ENCODE measurements at regions not wholly inside any gene's neighbourhood (a gene's known extent, or its start where the extent isn't known, plus 50 kb on each side); places are given as distances from the start of the nearest gene placed in this dataset.
A peak's percentile ranks its signal among the peaks of the same experiment; 100 is the strongest.
"Not testable (repeated sequence)": the region's sequence is repeated elsewhere in the genome, so short reads cannot be mapped to it uniquely, and the experiment has no call there.

GRCh38 chr17:30638968-30639367 is 161.8 kb downstream of the GOSR1 start:
- DNase-seq, result not testable (repeated sequence)

GRCh38 chr17:30631651-30632050 is 154.4 kb downstream of the GOSR1 start:
- not testable (repeated sequence) for DNase-seq

DNA sequence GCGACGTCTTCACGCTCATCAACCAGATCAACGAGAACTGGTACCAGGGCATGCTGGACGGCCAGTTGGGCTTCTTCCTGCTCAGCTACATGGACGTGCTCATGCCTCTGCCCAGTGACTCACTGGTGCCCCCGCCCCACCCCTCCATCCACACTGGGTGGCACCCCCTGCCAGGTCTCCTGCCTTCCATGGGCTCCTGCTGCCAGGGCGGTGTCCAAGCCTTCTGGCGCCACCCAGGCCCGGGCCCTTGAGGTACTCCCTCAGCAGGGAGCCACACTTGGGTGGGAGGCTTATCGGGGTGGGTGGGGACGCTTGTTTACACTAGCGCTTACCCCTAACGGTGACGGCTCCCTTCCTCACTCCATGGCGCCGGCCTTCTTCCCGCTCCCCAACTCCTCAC is 148.2 kb downstream of the GOSR1 start:
- DNase-seq, result not testable (repeated sequence)

DNA sequence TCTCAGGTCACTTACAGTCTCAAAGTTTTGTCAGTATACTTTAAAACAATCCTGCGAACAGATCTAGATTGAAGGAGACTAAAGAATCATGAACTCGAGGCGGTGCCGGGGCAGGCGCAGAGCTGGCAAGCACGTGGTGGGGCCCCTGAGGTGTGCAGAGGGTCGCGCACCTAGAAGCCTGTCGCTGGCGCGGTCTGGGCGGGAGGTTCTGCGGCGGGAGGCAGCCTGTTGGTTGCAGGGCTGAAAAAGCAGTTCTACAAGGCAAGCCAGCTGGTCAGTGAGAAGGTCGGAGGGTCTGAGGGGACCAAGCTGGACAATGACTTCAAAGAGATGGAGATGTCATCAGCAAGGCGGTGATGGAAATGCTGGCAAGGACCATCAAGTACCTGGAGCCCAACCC is 147.0 kb downstream of the GOSR1 start:
- not testable (repeated sequence) for DNase-seq

GRCh38 chr17:30609682-30610081 is 132.5 kb downstream of the GOSR1 start:
- not testable (repeated sequence) for DNase-seq

- no peak for DNase-seq
Observed at GRCh38 chr17:30605523-30605922, 128.3 kb downstream of the GOSR1 start.

- no peak for DNase-seq
Observed at GRCh38 chr17:30605027-30605426, 127.8 kb downstream of the GOSR1 start.

GRCh38 chr17:30602396-30602795 is 125.2 kb downstream of the GOSR1 start:
- not testable (repeated sequence) for DNase-seq

DNA sequence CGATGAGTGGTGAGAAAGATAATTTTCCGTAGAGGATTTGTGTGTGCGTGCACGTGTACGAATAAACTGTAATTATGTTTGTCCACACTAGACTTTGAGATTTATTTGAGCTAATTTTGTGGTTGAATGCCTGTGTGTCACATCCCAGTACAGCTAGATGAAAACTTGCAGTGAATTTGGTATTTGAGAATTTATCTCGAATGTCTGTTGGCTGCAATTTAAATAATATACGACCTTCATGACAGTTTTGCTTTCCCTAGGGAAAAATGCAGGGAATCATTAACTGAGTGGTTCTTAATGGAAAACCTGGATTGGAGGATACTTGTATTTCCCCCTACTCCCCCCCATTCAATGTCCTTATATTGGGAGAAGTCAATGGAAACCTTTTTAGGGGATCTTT is 124.8 kb downstream of the GOSR1 start:
- not testable (repeated sequence) for DNase-seq

DNA sequence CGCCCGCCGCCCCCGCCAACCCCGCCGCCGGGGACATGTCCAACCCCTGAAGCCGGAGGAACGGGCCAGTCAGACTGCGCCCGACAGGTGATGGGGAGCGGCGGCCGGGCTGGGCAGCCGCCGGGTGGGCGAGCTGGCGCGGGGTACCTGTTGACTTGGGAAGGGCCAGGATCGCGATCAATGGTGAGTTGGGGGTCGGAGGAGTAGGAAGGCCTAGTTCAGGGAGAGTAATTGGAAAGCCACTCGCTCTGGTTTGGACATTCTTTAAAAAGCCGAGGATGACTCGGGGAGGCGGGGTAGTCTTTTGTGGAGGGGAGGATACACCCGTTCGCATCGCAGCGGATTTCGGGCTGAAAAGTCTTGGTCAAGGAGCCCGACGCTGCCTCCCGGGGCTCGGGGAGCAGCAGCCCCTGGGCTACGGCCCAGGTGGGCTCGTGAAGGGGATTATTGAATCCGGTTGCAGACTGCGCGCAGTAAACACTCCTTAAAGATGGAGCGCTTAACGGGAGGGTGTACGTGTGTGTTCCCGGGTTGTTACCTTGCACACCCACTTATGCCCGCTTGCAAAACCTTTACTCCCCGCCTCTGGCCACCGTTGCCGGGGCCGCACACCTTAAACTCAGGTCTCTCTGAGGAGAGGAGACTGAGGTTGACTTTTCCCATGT is 123.8 kb downstream of the GOSR1 start:
- peak; percentile 6 for DNase-seq

DNA sequence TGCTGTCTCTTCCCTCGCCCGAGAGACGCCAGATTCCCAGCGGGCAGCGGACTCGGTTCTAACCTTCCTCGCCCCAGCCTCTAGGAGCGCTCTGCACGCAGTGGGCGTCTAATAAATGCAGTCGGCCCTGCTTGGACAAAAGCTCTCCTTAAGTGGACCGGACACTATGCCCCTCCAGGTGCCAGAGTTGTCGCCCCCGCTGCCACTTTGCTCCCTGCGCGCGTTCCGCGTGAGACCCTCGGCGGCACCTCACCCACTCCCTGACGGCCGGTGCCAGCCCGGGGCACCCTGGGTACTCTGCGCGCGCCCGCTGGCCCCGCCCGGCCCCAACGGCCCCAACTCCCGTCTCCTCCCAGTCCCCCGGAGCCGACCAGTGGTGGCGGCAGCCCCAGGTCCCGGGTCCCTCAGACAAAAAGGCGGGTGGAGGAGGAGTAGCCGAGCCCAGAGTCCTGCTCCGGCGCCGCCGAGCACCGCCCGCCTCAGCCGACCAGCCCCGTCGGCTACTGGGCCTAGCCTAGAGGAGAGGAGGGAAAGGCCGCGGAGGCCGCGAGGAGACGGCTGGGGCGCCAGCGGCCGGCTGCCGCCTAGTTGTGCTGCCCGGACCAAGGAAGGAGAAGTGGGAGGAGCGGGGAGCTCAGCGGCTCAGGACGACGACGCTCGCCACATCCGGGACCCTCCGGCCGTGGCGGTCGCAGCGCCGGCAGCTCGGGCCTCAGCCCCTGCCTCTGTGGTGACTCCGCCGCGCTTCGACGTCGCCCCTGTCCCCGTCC is 123.0 kb downstream of the GOSR1 start:
- peak; percentile 38 for DNase-seq

DNA sequence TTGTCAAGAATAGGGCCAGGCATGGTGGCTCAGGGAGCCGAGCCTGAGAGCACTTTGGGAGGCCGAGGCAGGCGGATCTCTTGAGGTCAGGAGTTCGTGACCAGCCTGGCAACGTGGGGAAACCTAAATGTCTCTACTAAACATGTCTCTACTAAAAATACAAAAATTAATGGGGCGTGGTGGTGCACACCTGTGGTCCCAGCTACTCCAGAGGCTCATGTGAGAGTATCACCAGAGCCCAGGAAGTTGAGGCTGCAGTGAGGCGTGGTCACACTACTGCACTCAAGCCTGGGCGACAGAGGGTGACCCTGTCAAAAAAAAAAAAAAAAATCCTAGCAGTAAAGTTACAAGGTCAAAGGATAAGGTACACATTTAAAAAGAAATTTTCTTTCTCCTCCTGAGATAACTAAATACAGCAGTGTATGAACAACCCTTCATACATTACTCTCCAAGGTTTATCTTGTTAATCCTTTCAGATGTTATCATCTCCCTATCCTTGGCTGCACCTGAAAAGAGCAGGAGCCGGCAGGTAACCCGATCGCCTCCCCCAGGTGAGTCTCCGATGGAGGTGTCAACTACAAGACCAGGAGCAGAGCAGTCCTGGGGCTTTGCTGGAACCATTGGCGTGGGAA is 122.3 kb downstream of the GOSR1 start:
- DNase-seq, result no peak

DNA sequence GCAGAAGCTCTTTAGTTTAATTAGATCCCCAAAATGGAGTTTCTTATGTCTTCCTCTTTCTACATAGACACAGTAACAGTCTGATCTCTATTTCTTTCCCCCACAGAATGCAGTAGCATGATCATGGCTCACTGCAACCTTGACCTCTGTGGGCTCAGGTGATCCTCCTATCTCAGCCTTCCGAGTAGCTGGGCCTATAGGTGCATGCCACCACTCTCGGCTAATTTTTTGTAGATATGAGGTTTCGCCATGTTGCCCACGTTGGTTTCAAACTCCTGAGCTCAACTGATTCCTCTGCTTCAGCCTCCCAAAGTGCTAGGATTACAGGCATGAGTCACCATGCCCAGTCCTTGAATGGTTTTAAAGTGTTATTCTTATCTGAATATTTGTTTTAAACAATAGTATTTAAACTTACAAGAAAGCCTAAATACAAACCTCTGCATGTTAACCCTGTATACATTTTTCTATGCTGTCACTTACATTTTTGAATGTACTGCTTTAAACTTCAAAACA is 120.6 kb downstream of the GOSR1 start:
- DNase-seq, result no peak

DNA sequence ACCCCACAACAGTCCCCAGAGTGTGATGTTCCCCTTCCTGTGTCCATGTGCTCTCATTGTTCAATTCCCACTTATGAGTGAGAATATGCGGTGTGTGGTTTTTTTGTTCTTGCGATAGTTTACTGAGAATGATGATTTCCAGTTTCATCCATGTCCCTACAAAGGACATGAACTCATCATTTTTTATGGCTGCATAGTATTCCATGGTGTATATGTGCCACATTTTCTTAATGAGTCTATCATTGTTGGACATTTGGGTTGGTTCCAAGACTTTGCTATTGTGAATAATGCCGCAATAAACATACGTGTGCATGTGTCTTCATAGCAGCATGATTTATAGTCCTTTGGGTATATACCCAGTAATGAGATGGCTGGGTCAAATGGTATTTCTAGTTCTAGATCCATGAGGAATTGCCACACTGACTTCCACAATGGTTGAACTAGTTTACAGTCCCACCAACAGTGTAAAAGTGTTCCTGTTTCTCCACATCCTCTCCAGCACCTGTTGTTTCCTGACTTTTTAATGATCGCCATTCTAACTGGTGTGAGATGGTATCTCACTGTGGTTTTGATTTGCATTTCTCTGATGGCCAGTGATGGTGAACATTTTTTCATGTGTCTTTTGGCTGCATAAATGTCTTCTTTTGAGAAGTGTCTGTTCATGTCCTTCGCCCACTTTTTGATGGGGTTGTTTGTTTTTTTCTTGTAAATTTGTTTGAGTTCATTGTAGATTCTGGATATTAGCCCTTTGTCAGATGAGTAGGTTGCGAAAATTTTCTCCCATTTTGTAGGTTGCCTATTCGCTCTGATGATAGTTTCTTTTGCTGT is 120.0 kb downstream of the GOSR1 start:
- DNase-seq, result not testable (repeated sequence)

DNA sequence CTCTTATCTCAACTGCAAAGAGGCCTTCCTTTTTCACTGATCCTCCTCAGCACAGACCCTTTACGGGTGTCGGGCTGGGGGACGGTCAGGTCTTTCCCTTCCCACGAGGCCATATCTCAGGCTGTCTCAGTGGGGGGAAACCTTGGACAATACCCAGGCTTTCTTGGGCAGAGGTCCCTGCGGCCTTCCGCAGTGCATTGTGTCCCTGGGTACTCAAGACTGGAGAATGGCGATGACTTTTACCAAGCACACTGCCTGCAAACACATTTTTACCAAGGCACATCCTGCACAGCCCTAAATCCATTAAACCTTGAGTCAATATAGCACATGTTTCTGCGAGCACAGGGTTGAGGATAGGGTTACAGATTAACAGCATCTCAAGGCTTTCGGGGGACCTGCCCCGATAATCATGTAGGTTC is 117.8 kb downstream of the GOSR1 start:
- DNase-seq, result not testable (repeated sequence)

DNA sequence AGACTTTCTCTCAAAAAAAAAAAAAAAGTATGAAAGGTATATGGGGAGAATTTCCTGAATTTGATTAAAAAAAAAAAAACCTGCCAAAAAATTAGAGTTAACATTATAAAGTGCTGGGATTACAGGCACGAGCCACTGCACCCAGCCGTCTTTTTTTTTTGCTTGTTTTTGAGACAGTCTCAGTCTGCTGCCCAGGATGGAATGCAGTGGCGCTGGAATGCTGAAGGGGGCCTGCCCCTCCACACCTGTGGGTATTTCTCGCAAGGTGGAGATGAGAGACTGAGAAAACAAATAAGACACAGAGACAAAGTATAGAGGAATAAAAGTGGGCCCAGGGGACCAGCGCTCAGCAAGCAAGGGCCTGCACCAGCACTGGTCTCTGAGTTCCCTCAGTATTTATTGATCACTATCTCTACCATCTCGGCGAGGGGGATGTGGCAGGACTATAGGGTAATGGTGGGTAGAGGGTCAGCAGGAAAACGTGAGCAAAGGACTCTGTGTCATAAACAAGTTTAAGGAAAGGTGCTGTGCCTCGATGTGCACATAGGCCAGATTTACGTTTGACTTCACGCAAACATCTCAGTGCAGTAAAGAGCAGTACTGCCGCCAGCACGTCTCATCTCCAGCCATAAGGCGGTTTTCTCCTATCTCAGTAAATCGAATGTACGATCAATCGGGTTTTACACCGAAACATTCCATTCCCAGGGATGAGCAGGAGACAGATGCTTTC is 117.2 kb downstream of the GOSR1 start:
- DNase-seq, result no peak

- DNase-seq, result no peak
Observed at GRCh38 chr17:30590081-30590733, 113.0 kb downstream of the GOSR1 start.

- no peak for DNase-seq
Observed at GRCh38 chr17:30589431-30589830, 112.2 kb downstream of the GOSR1 start.

DNA sequence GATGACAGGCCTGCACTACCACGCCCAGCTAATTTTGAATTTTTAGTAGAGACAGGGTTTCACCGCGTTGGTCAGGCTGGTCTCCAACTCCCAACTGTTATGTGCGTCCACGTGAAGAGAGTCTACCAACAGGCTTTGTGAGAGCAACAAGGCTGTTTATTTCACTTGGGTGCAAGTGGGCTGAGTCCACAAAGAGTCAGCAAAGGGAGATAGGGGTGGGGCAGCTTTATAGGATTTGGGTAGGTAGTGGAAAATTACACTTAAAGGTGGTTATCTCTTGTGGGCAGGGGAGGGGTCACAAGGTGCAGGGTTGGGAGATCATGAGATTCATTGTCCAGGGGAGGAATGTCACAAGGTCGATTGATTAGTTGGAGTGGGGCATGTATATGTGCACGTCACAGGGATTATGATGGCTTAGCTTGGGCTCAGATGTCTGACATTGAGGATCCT is 111.6 kb downstream of the GOSR1 start:
- DNase-seq, result no peak

DNA sequence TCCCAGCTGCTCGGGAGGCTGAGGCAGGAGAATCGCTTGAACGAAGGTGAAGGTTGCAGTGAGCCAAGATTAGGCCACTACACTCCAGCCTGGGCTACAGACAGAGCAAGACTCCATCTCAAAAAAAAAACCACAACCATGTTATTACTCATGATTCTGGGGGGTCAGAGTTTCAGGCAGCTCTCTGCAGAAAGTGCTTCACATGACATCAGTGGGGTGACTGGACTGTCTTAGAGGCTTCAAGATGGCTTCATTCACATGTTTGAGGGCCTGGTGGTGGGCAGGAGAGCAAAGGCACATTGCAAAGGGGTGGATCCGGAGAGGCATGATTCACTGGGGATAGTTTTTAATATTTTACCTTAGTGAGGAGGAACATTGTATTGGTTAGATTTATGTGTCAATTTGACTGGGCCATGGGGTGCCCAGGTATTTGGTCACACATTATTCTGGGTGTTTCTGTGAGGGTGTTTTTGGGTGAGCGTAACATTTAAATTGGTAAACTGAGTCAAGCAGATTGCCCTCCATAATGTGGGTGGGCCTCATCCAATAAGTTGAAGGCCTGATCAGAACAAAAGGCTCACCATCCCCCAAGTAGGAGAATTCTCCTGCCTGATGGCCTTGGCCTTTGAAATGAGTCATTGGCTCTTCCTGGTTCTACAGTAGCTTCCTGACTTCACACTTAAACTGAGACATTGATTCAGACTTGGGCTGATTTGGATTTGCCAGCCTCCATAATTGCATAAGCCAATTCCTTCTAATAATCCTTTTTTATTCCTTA is 109.8 kb downstream of the GOSR1 start:
- no peak for DNase-seq

GRCh38 chr17:30584810-30585209 is 107.6 kb downstream of the GOSR1 start:
- no peak for DNase-seq
